ENCODE measurements at regions not wholly inside any gene's neighbourhood (a gene's known extent, or its start where the extent isn't known, plus 50 kb on each side); places are given as distances from the start of the nearest gene placed in this dataset.

DNA sequence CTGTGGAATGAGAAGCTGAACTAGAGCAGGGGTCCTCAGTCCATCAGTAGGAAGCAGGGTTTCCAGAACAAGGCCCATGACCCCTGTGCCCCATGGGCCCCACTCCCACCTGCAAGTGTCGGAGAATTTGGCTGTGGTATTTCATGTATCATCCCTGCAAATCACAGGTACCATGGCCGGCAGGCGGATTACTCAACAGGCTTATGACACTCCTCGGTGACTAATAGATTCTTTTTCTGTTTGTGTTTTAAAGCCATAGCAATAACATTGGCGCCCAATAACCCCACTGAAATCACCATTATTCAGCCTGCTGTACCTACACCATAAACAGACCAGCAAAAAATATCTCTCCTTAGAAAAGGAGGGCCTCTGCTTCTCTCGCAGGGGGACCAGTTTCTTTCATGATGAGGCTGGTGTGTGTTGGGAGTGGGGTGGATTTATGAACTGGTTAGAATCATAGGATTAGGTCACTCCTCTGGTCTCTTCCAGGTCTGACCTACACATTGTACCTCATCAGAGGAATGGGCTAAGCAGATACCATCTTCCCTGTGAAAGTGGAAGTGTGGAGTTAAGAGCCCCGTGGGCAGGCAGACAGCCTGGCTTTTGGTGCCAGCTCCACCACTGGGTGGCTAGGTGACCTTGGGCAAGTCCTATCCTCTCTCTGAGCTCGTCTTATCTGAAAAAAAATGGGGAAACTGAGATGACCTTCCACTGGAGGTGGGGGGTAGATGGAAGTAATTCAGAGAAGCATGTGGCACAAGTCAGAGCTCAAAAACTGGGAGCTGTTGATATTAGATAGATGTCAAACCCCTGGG, 60.2 kb upstream of the WNT11 start:
- Histone ChIP-seq H3K4me3 (ENCODE audit: control extremely low read depth in 1 of 5, extremely low read depth in 1 of 5, insufficient read depth in 1 of 5, low read depth in 2 of 5, low read length in 4 of 5) (no peak overlapping the region), H3K27me3 (replicated peaks in 1 of 4; ENCODE audit: control extremely low read depth in 1 of 4, control insufficient read depth in 3 of 4, insufficient read depth in 4 of 4, low read length in 3 of 4) (peaks cover 0 to 6% (median 0%) of the 10 kb centered on the region in 4 experiments), H3K4me1 (ENCODE audit: control insufficient read depth in 2 of 2, insufficient read depth in 2 of 2, low read length in 2 of 2) (no peaks in the 10 kb centered on the region), H3K9me3 (ENCODE audit: control extremely low read depth in 1 of 3, control insufficient read depth in 2 of 3, insufficient read depth in 1 of 3, low read length in 2 of 3) (peaks cover 0 to 2% (median 0%) of the 10 kb centered on the region in 3 donors), H4K20me1 (ENCODE audit: control insufficient read depth, insufficient read depth, low read length, poor library complexity, severe bottlenecking) (no peaks in the 10 kb centered on the region), H3K79me2 (ENCODE audit: control insufficient read depth, insufficient read depth, low read length) (no peaks in the 10 kb centered on the region), H2AFZ (ENCODE audit: insufficient read depth, low read depth, low read length, poor library complexity, severe bottlenecking) (no peak overlapping the region), H3K4me2 (replicated peaks; ENCODE audit: low read depth, low read length, poor library complexity, severe bottlenecking) (no peak overlapping the region), H3K36me3 (replicated peaks in 1 of 2; ENCODE audit: control extremely low read depth in 1 of 2, control insufficient read depth in 1 of 2, extremely low read depth in 1 of 2, insufficient read depth in 2 of 2, low read length in 1 of 2) (no peaks in the 10 kb centered on the region), H3K27ac (ENCODE audit: low read length in 2 of 2) (no peak overlapping the region), H3K9ac (ENCODE audit: low read length) (no peak overlapping the region)
- CTCF ChIA-PET, result no interaction called here
- no peak for ATAC-seq (ENCODE audit: low read depth)
- intact Hi-C loops (cut with micrococcal nuclease), result no loop called here
- no peak for DNase-seq
- 86% methylated on average over 6 of the region's 8 CpGs for WGBS (ENCODE audit: insufficient coverage)
- POLR2A ChIA-PET, result no interaction called here
- no peaks in the 10 kb centered on the region for H3K9me3 Mint-ChIP-seq (ENCODE audit: insufficient read depth)
- peaks cover 10% of the 10 kb centered on the region for H3K27me3 Mint-ChIP-seq
- H3K4me1 Mint-ChIP-seq, result no peaks in the 10 kb centered on the region
- TF ChIP-seq, protein P1, sequence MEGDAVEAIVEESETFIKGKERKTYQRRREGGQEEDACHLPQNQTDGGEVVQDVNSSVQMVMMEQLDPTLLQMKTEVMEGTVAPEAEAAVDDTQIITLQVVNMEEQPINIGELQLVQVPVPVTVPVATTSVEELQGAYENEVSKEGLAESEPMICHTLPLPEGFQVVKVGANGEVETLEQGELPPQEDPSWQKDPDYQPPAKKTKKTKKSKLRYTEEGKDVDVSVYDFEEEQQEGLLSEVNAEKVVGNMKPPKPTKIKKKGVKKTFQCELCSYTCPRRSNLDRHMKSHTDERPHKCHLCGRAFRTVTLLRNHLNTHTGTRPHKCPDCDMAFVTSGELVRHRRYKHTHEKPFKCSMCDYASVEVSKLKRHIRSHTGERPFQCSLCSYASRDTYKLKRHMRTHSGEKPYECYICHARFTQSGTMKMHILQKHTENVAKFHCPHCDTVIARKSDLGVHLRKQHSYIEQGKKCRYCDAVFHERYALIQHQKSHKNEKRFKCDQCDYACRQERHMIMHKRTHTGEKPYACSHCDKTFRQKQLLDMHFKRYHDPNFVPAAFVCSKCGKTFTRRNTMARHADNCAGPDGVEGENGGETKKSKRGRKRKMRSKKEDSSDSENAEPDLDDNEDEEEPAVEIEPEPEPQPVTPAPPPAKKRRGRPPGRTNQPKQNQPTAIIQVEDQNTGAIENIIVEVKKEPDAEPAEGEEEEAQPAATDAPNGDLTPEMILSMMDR (IDR thresholded peaks at IDR 0.05), result no peak
- TF ChIP-seq EZH2 (IDR thresholded peaks at IDR 0.05; ENCODE audit: borderline replicate concordance, insufficient read depth, low read depth, low read length, poor library complexity, severe bottlenecking), result no peak
- H3K4me3 Mint-ChIP-seq, result no peak overlapping the region
- no peak overlapping the region for H3K27ac Mint-ChIP-seq

GRCh38 chr11:76265771-76266241, 59.5 kb upstream of the WNT11 start:
- POLR2A ChIA-PET, result no interaction called here
- H3K27ac ChIP-seq (ENCODE audit: low read length in 2 of 2), result no peak overlapping the region
- Mint-ChIP-seq H3K27me3 (peaks cover 10% of the 10 kb centered on the region), H3K27ac (no peak overlapping the region), H3K4me1 (no peaks in the 10 kb centered on the region), H3K4me3 (no peak overlapping the region), H3K9me3 (ENCODE audit: insufficient read depth) (no peaks in the 10 kb centered on the region)
- no peak overlapping the region for H2AFZ ChIP-seq (ENCODE audit: insufficient read depth, low read depth, low read length, poor library complexity, severe bottlenecking)
- intact Hi-C loops (cut with micrococcal nuclease), result no loop called here
- peaks cover 0 to 6% (median 0%) of the 10 kb centered on the region in 4 experiments for H3K27me3 ChIP-seq (replicated peaks in 1 of 4; ENCODE audit: control extremely low read depth in 1 of 4, control insufficient read depth in 3 of 4, insufficient read depth in 4 of 4, low read length in 3 of 4)
- no peaks in the 10 kb centered on the region for H4K20me1 ChIP-seq (ENCODE audit: control insufficient read depth, insufficient read depth, low read length, poor library complexity, severe bottlenecking)
- no peaks in the 10 kb centered on the region for H3K36me3 ChIP-seq (replicated peaks in 1 of 2; ENCODE audit: control extremely low read depth in 1 of 2, control insufficient read depth in 1 of 2, extremely low read depth in 1 of 2, insufficient read depth in 2 of 2, low read length in 1 of 2)
- H3K4me3 ChIP-seq (ENCODE audit: control extremely low read depth in 1 of 5, extremely low read depth in 1 of 5, insufficient read depth in 1 of 5, low read depth in 2 of 5, low read length in 4 of 5), result no peak overlapping the region
- H3K4me2 ChIP-seq (replicated peaks; ENCODE audit: low read depth, low read length, poor library complexity, severe bottlenecking), result no peak overlapping the region
- peaks cover 0 to 2% (median 0%) of the 10 kb centered on the region in 3 donors for H3K9me3 ChIP-seq (ENCODE audit: control extremely low read depth in 1 of 3, control insufficient read depth in 2 of 3, insufficient read depth in 1 of 3, low read length in 2 of 3)
- DNase-seq (no peak), ATAC-seq (ENCODE audit: low read depth) (no peak)
- H3K9ac ChIP-seq (ENCODE audit: low read length), result no peak overlapping the region
- WGBS (ENCODE audit: insufficient coverage), result 100% methylated on average over 3 of the region's 4 CpGs
- CTCF ChIA-PET, result no interaction called here
- no peaks in the 10 kb centered on the region for H3K4me1 ChIP-seq (ENCODE audit: control insufficient read depth in 2 of 2, insufficient read depth in 2 of 2, low read length in 2 of 2)
- TF ChIP-seq EZH2 (IDR thresholded peaks at IDR 0.05; ENCODE audit: borderline replicate concordance, insufficient read depth, low read depth, low read length, poor library complexity, severe bottlenecking), result no peak
- TF ChIP-seq, protein P1 (IDR thresholded peaks at IDR 0.05), result no peak
- H3K79me2 ChIP-seq (ENCODE audit: control insufficient read depth, insufficient read depth, low read length), result no peaks in the 10 kb centered on the region
